ENCODE measurements at regions not wholly inside any gene's neighbourhood (a gene's known extent, or its start where the extent isn't known, plus 50 kb on each side); places are given as distances from the start of the nearest gene placed in this dataset.

DNA sequence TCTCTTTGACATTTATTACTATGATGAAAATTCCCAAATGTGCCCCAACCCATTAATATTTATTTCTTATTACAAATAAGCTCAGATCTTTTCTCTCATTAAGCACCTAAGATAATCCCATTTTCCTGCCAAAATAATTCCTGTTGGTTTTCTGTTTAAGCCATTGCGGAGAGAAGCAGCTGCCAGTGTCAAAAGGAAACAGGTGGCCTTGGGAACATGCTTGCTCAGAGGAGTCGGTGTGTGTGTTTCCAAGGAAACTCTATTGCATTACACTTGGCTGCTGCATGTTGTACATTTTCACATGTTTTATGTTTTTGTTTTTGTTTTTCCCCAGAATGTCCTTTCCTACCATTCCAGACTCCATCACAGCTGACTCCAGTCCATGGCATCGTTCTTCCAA is 56.4 kb downstream of the CD24 start:
- Histone ChIP-seq H3K27me3 (no peaks in the 10 kb centered on the region), H3K36me3 (ENCODE audit: low read depth, missing control alignments) (no peaks in the 10 kb centered on the region), H3K27ac (no peak overlapping the region), H3K4me3 (no peak overlapping the region), H3K9me3 (no peaks in the 10 kb centered on the region), H3K4me1 (no peaks in the 10 kb centered on the region)
- intact Hi-C loops (cut with DNase I; ENCODE audit: low total_unique reads) = no loop called here
- WGBS, 2 donors = 50 to 55% methylated on average over 3 of the region's 3 CpGs
- TF ChIP-seq, protein P1, sequence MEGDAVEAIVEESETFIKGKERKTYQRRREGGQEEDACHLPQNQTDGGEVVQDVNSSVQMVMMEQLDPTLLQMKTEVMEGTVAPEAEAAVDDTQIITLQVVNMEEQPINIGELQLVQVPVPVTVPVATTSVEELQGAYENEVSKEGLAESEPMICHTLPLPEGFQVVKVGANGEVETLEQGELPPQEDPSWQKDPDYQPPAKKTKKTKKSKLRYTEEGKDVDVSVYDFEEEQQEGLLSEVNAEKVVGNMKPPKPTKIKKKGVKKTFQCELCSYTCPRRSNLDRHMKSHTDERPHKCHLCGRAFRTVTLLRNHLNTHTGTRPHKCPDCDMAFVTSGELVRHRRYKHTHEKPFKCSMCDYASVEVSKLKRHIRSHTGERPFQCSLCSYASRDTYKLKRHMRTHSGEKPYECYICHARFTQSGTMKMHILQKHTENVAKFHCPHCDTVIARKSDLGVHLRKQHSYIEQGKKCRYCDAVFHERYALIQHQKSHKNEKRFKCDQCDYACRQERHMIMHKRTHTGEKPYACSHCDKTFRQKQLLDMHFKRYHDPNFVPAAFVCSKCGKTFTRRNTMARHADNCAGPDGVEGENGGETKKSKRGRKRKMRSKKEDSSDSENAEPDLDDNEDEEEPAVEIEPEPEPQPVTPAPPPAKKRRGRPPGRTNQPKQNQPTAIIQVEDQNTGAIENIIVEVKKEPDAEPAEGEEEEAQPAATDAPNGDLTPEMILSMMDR (IDR thresholded peaks at IDR 0.05) = no peak
- TF ChIP-seq POLR2A (IDR thresholded peaks at IDR 0.05) = no peak
- DNase-seq = no peak

GRCh38 chr6:106916891-106917290 is 57.6 kb downstream of the CD24 start:
- Histone ChIP-seq H3K4me3 (no peak overlapping the region), H3K27ac (no peak overlapping the region), H3K9me3 (no peaks in the 10 kb centered on the region), H3K27me3 (no peaks in the 10 kb centered on the region), H3K4me1 (no peaks in the 10 kb centered on the region), H3K36me3 (ENCODE audit: low read depth, missing control alignments) (no peaks in the 10 kb centered on the region)
- intact Hi-C loops (cut with DNase I; ENCODE audit: low total_unique reads) = no loop called here
- 88 to 89% methylated on average over 2 of the region's 2 CpGs for WGBS, 2 donors
- DNase-seq = no peak
- no peak for TF ChIP-seq POLR2A (IDR thresholded peaks at IDR 0.05)
- TF ChIP-seq, protein P1 (IDR thresholded peaks at IDR 0.05) = no peak

GRCh38 chr6:106913676-106914280 is 60.8 kb downstream of the CD24 start:
- no peaks in the 10 kb centered on the region for H3K9me3 ChIP-seq
- H3K27ac ChIP-seq = no peak overlapping the region
- intact Hi-C loops (cut with DNase I; ENCODE audit: low total_unique reads) = no loop called here
- 83 to 91% methylated on average over 5 of the region's 5 CpGs for WGBS, 2 donors
- H3K4me1 ChIP-seq = no peaks in the 10 kb centered on the region
- no peaks in the 10 kb centered on the region for H3K36me3 ChIP-seq (ENCODE audit: low read depth, missing control alignments)
- TF ChIP-seq POLR2A (IDR thresholded peaks at IDR 0.05) = no peak
- TF ChIP-seq, protein P1 (IDR thresholded peaks at IDR 0.05) = no peak
- no peak overlapping the region for H3K4me3 ChIP-seq
- H3K27me3 ChIP-seq = no peaks in the 10 kb centered on the region
- no peak for DNase-seq

GRCh38 chr6:106913111-106913510 is 61.4 kb downstream of the CD24 start:
- Histone ChIP-seq H3K4me1 (no peaks in the 10 kb centered on the region), H3K27me3 (no peaks in the 10 kb centered on the region), H3K9me3 (no peaks in the 10 kb centered on the region), H3K36me3 (ENCODE audit: low read depth, missing control alignments) (no peaks in the 10 kb centered on the region), H3K4me3 (no peak overlapping the region), H3K27ac (no peak overlapping the region)
- TF ChIP-seq, protein P1 (IDR thresholded peaks at IDR 0.05) = no peak
- TF ChIP-seq POLR2A (IDR thresholded peaks at IDR 0.05) = no peak
- no peak for DNase-seq
- intact Hi-C loops (cut with DNase I; ENCODE audit: low total_unique reads) = no loop called here

GRCh38 chr6:106912091-106912490 is 62.4 kb downstream of the CD24 start:
- no peaks in the 10 kb centered on the region for H3K9me3 ChIP-seq
- no peaks in the 10 kb centered on the region for H3K27me3 ChIP-seq
- DNase-seq = no peak
- no peak overlapping the region for H3K4me3 ChIP-seq
- H3K36me3 ChIP-seq (ENCODE audit: low read depth, missing control alignments) = no peaks in the 10 kb centered on the region
- TF ChIP-seq, protein P1 (IDR thresholded peaks at IDR 0.05) = no peak
- no peaks in the 10 kb centered on the region for H3K4me1 ChIP-seq
- H3K27ac ChIP-seq = no peak overlapping the region
- intact Hi-C loops (cut with DNase I; ENCODE audit: low total_unique reads) = no loop called here

Measured in testis (tissue), 2 donors.